ENCODE measurements at regions not wholly inside any gene's neighbourhood (a gene's known extent, or its start where the extent isn't known, plus 50 kb on each side); places are given as distances from the start of the nearest gene placed in this dataset.

- TF ChIP-seq, protein P1, sequence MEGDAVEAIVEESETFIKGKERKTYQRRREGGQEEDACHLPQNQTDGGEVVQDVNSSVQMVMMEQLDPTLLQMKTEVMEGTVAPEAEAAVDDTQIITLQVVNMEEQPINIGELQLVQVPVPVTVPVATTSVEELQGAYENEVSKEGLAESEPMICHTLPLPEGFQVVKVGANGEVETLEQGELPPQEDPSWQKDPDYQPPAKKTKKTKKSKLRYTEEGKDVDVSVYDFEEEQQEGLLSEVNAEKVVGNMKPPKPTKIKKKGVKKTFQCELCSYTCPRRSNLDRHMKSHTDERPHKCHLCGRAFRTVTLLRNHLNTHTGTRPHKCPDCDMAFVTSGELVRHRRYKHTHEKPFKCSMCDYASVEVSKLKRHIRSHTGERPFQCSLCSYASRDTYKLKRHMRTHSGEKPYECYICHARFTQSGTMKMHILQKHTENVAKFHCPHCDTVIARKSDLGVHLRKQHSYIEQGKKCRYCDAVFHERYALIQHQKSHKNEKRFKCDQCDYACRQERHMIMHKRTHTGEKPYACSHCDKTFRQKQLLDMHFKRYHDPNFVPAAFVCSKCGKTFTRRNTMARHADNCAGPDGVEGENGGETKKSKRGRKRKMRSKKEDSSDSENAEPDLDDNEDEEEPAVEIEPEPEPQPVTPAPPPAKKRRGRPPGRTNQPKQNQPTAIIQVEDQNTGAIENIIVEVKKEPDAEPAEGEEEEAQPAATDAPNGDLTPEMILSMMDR (IDR thresholded peaks at IDR 0.05; ENCODE audit: control extremely low read depth in 1 of 3, insufficient read depth in 1 of 3, low read depth in 1 of 3, low read length in 3 of 3) = no peak
- TF ChIP-seq EP300 (IDR thresholded peaks at IDR 0.05; ENCODE audit: borderline replicate concordance in 1 of 2, low read depth in 2 of 2, low read length in 2 of 2) = no peak
- no peak for TF ChIP-seq EGR1 (IDR thresholded peaks at IDR 0.05; ENCODE audit: borderline replicate concordance, low read depth, low read length)
- TF ChIP-seq POLR2A (IDR thresholded peaks at IDR 0.05; ENCODE audit: control extremely low read depth in 1 of 2, low read depth in 2 of 2, low read length in 2 of 2) = no peak
- no peak for TF ChIP-seq POLR2AphosphoS5 (IDR thresholded peaks at IDR 0.05; ENCODE audit: low read depth, low read length)
- no peak for TF ChIP-seq ZNF274 (IDR thresholded peaks at IDR 0.05; ENCODE audit: borderline replicate concordance, extremely low read depth, low read length)
- TF ChIP-seq TBP (IDR thresholded peaks at IDR 0.05; ENCODE audit: low read depth, low read length) = no peak
- no peak for TF ChIP-seq SUZ12 (IDR thresholded peaks at IDR 0.05; ENCODE audit: low read length)
- TF ChIP-seq EZH2 (IDR thresholded peaks at IDR 0.05; ENCODE audit: low read depth, low read length, severe bottlenecking) = no peak
- TF ChIP-seq SP2 (IDR thresholded peaks at IDR 0.05; ENCODE audit: low read length) = no peak
Measured at GRCh38 chr1:184907500-184907899, 66.8 kb downstream of the NIBAN1 start.
